Progenitor cell of endocrine pancreas (in vitro differentiated cells): ENCODE measurements at regions not wholly inside any gene's neighbourhood (a gene's known extent, or its start where the extent isn't known, plus 50 kb on each side); places are given as distances from the start of the nearest gene placed in this dataset.

Experiments
- DNase-seq: peaks from one replicate; pipeline ENCODE4 v3.0.0; 2021; ENCODE audit warnings: low spot score; ENCODE audit not compliant: unreplicated experiment
- H3K27ac Mint-ChIP-seq: 2 replicates; pipeline ENCODE4 v1.8.0; 2021; ENCODE audit warnings: mild to moderate bottlenecking, moderate library complexity, mixed read lengths
- H3K27me3 Mint-ChIP-seq: 2 replicates; pipeline ENCODE4 v1.8.0; 2021; ENCODE audit warnings: mixed read lengths
- H3K36me3 Mint-ChIP-seq: 2 replicates; pipeline ENCODE4 v1.8.0; 2022; ENCODE audit warnings: mixed read lengths; ENCODE audit not compliant: insufficient read depth
- H3K4me1 Mint-ChIP-seq: 2 replicates; pipeline ENCODE4 v1.8.0; 2021; ENCODE audit warnings: low read depth, mixed read lengths
- H3K4me3 Mint-ChIP-seq: 2 replicates; pipeline ENCODE4 v1.8.0; 2021; ENCODE audit warnings: low read depth, mild to moderate bottlenecking, moderate library complexity, mixed read lengths
- H3K9me3 Mint-ChIP-seq: 2 replicates; pipeline ENCODE4 v1.8.0; 2021; ENCODE audit warnings: low read depth, mixed read lengths
- CTCF ChIP-seq: fragments of 200-600 bp; sonication (generic); IDR thresholded peaks from one replicate; pipeline ENCODE4 v1.5.0; 2021; ENCODE audit warnings: antibody characterized with exemption, mild to moderate bottlenecking; ENCODE audit not compliant: unreplicated experiment

- Mint-ChIP-seq H3K4me3 (no peak overlapping the region), H3K9me3 (peaks cover 5% of the 10 kb centered on the region), H3K4me1 (peaks cover 1% of the 10 kb centered on the region), H3K27me3 (peaks cover 14% of the 10 kb centered on the region), H3K36me3 (no peaks in the 10 kb centered on the region), H3K27ac (no peak overlapping the region)
- TF ChIP-seq CTCF = no peak
- DNase-seq = no peak
Observed at GRCh38 chr2:223511168-223511567, 91.0 kb downstream of the SCG2 start.

DNA sequence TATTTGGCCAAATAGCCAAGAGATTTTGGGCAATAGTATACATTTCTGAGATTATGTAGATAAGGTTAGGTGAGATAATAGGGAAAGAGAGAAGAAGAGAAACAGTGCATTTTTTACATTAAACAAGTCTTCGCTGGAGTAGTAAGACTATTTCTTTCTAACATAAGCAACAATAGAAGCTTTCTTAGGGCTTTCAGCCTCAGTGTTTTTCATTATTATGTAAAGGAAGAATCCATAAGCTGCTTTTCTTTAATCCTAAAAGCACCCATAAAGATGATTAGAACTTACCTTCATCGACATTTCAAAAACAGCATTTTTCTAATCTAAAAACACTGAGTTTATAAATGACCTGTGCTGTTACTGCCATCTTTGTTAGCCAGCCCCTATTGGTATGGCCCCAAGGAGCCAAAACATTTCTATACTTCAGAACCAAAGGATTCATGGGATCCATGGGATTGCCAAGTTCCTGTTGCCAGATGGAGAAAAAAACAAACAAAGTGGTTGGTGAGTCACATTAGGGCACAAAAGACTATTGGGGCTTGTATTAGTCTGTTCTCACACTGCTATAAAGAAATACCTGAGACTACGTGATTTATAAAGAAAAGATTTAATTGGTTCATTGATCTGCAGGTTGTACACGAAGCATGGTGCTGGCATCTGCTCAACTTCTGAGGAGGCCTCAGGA is 88.2 kb downstream of the SCG2 start:
- peaks cover 5% of the 10 kb centered on the region for H3K9me3 Mint-ChIP-seq
- DNase-seq = no peak
- H3K27me3 Mint-ChIP-seq = peaks cover 14% of the 10 kb centered on the region
- H3K4me1 Mint-ChIP-seq = peaks cover 1% of the 10 kb centered on the region
- no peak overlapping the region for H3K27ac Mint-ChIP-seq
- no peak for TF ChIP-seq CTCF
- H3K4me3 Mint-ChIP-seq = no peak overlapping the region
- H3K36me3 Mint-ChIP-seq = no peaks in the 10 kb centered on the region

DNA sequence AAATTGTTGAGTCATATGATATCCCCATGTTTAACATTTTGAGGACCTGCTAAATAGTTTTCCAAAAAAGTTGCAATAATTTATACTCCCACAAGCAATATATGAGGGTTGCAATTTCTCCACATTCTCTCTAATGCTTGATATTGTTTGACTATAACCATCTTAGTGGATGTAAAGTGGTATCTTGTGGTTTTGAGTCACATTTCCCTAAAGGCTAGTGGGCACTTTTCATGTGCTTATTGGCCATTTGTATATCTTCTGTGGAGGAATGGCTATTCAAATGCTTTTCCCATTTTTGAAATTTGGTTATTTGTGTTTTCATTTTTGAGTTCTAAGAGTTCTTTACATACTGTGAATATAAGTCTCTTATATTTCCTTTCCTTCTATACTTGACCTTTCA is 82.7 kb downstream of the SCG2 start:
- no peaks in the 10 kb centered on the region for H3K4me1 Mint-ChIP-seq
- no peak for TF ChIP-seq CTCF
- no peaks in the 10 kb centered on the region for H3K36me3 Mint-ChIP-seq
- no peak overlapping the region for H3K4me3 Mint-ChIP-seq
- no peaks in the 10 kb centered on the region for H3K9me3 Mint-ChIP-seq
- DNase-seq = no peak
- no peaks in the 10 kb centered on the region for H3K27me3 Mint-ChIP-seq
- no peak overlapping the region for H3K27ac Mint-ChIP-seq

DNA sequence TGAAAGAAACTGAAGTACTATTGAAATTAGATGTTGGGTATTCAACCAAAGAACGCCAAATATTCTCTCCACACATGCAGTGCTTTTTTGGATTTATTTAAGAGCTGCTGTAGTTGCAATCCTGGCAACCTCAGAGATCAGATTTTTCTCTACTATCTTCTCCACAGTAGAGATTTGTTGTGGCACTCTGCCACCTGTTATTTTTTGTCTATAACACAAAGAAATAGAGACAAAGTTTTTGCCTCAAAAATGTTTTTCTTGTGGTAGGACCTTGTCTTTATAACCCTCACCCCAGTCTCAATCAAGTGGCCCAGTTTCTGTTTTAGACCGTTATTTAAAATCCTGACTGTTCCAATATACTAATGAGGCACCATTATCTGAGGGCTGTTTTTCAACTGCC is 79.4 kb downstream of the SCG2 start:
- H3K4me1 Mint-ChIP-seq = peaks cover 1% of the 10 kb centered on the region
- no peaks in the 10 kb centered on the region for H3K9me3 Mint-ChIP-seq
- H3K36me3 Mint-ChIP-seq = no peaks in the 10 kb centered on the region
- H3K4me3 Mint-ChIP-seq = no peak overlapping the region
- no peaks in the 10 kb centered on the region for H3K27me3 Mint-ChIP-seq
- TF ChIP-seq CTCF = no peak
- H3K27ac Mint-ChIP-seq = no peak overlapping the region
- no peak for DNase-seq

DNA sequence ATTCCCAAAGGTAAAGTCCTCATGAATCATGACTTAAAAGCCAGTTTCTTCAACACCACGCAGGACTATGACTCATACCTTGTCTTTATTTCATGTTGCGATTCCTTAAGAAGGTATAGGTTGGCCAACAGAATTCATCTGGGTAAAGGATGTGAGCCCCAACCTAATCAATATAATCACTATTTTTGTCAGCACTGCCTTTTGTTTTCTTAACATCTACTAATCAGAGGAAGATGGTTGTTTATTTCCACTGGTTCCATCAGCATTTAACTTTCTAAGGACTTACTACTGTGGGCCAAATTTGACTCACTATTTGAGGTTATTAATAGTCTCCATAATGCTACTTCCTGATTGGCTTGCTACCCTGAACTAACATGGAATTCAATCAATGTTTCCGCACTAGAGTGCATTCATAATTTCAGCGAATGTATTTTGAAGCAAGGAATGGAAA is 78.6 kb downstream of the SCG2 start:
- TF ChIP-seq CTCF = no peak
- H3K4me3 Mint-ChIP-seq = no peak overlapping the region
- H3K9me3 Mint-ChIP-seq = no peaks in the 10 kb centered on the region
- H3K36me3 Mint-ChIP-seq = no peaks in the 10 kb centered on the region
- H3K27me3 Mint-ChIP-seq = no peaks in the 10 kb centered on the region
- peaks cover 1% of the 10 kb centered on the region for H3K4me1 Mint-ChIP-seq
- no peak overlapping the region for H3K27ac Mint-ChIP-seq
- DNase-seq = no peak
